GM21360 (cell line): ENCODE measurements at regions not wholly inside any gene's neighbourhood (a gene's known extent, or its start where the extent isn't known, plus 50 kb on each side); places are given as distances from the start of the nearest gene placed in this dataset.

Experiments
- ATAC-seq: cut with Tn5 transposase; IDR thresholded peaks from one replicate; pipeline ENCODE4 v1.9.1; 2021; ENCODE audit warnings: mild to moderate bottlenecking, moderate library complexity; ENCODE audit not compliant: unreplicated experiment

DNA sequence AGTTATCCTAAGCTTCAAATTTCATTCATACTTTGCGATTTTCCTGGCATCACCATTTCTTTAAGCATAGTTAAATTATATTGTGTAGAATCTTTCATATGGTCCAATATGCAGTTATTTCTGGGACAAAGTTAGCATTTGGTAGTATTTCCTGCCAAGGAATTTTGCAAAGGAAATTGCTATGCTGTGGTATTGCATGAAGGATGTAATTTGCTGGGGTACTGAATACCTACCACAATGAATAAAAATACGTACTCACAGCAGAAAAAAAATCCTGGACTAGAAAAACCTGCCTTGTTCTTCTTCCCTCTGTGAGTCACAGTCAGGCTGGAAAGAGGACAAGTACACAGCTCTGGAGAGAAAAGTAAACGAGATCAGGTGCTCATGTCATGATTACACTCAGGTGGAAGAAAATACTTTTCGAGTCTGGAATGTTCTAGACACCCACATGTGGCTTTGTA lies 241.2 kb downstream of the PTBP2 start:
- no peak for ATAC-seq

GRCh38 chr1:96964761-96965160 lies 243.2 kb downstream of the PTBP2 start:
- no peak for ATAC-seq

- peak; percentile 96 for ATAC-seq
These were observed 245.1 kb downstream of the PTBP2 start for GRCh38 chr1:96966536-96967138.

DNA sequence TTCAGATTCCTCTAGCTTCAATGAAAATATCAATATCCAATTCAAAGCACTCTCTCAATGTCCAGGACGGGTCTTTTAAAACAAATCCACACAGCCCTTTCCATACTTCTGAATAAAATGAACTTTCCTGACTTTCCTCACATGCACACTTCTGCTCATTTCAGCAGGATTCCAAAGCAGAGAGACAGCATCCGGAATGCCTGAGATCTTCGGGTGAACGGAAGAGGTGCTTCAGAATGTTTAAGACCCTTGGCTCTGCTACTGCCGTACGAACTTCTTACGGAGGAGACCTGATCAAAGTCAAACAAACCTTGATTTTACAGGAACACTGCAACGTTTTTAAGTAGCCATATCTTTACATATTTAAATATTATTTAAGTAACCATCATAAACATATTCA lies 245.7 kb downstream of the PTBP2 start:
- no peak for ATAC-seq

GRCh38 chr1:96968541-96968940 lies 247.0 kb downstream of the PTBP2 start:
- ATAC-seq = no peak

DNA sequence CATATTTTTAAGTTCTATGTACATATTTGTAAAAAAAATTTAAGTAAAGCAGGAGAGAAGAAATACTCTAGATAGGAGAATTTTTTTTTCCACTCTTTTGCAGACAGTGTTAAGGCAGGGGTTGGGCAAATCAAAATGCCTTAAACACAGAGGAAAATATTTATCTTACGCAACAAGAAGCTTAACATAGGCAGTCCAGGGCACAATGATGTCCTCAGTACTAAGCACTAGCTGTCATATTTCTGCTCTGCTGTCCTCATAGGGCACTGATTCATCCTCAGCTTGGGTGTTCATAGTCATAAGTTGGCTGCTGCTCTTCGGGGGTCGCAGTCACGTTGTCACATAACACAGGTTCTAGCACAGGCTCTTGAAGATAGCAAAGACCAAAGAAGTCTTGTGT lies 247.4 kb downstream of the PTBP2 start:
- no peak for ATAC-seq

DNA sequence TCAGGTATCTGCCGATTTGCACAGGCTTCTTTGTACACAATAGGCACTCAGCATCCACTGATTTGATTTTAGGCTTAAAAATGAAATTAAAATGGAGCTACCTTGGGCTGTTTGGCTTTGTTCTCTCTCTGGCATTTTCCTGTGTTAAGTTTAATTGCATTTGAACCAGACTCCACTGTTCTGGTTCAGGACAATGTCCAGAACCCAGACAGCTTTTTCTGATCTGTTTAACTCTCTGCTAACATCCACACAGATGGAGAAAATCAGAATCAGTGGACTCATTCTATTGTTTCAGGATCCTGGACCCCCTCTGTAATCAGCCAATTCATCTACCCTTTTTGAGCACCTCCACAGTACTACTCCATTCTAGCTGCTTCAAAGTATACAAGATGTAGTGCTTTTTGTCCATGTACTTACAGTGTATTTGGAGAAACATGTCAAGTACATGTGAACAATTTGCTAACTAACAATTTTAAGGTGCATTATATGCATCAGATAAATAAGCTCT lies 248.1 kb downstream of the PTBP2 start:
- ATAC-seq = no peak

- ATAC-seq = no peak
These were observed 249.9 kb downstream of the PTBP2 start for GRCh38 chr1:96971439-96971838.

GRCh38 chr1:96971849-96972602 lies 250.4 kb downstream of the PTBP2 start:
- no peak for ATAC-seq

DNA sequence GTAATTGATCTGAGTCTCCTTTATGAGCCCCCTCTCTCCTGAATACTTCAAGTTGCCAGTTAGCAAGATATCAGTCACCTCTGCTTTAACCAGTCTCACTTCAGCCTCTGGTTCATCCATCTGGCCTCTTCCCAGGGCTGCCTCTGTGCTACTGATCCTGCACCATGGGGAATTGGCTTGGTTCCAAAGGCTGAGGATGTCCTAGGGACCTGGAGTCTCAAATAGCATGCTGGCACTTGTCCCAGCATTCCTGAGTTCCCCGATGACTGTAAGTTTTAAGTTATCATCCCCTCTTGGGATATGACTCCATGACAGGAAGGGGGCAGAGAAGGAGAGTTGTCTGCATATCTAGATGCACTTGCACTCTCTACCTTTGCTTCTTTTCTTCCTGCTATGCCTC lies 252.0 kb downstream of the PTBP2 start:
- ATAC-seq = no peak

- no peak for ATAC-seq
These were observed 256.9 kb downstream of the PTBP2 start for GRCh38 chr1:96978444-96978843.

DNA sequence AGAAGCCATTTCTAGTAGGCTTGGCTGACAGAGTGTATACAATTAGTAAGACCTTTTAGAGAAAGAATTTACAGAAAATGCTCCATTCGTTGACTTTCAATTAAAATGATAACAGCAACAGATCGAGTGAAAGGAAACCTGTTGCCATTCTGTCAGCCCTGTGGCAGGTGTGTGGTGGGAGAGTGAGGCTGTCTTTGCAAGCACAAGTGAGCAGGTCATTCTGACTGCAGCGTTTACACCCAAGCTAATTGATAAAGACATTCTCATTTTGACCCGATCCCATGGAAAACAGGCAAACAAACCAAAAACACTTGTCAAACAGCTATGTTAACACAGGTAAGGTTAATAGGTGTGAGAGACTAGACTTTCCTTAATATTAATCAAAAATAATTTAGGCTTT lies 257.3 kb downstream of the PTBP2 start:
- ATAC-seq = no peak

DNA sequence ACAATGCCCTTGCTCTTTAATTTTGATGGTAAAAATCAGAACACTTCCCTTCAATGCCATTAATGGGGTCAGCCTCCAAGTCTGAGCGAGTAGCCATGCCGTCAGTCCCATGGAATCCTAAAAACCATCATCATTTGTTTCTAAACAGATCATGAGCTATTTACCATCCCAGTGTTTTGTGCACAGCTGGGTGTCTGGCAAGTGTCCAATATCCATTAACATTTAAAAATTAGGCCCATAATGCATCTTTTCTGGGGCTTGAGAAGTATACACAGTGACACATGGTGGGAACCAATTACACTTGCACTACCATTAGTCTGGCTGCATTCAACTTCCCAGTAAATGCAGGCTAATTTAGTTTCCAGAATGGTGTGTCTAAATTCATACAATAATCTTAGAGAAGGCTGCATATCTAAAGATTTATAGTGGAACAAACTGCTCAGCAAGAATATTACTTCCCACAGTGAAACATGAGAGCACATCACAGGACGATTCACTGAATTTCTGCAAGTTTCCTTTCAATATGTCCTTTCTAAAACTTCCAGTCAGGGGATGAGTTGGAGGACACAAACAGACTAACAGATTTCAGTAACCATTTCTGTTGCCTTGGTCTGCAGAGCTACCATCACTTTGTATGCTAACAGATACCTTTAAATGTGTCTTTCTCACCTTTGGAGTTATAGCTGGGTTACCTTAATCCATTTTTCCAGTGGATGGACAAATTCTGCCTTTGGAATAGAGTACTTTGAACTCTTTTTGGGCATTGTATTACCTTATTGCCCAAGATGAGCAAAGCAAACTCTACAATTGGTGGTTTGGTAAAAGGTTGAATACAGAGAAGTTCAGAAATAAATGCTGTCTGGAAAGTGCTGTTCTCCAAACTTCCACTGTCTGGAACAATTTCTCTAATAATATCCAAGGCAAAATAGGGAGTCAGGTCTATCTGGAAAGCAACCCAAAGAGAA lies 258.0 kb downstream of the PTBP2 start:
- ATAC-seq = no peak

GRCh38 chr1:96980448-96980847 lies 258.9 kb downstream of the PTBP2 start:
- no peak for ATAC-seq

DNA sequence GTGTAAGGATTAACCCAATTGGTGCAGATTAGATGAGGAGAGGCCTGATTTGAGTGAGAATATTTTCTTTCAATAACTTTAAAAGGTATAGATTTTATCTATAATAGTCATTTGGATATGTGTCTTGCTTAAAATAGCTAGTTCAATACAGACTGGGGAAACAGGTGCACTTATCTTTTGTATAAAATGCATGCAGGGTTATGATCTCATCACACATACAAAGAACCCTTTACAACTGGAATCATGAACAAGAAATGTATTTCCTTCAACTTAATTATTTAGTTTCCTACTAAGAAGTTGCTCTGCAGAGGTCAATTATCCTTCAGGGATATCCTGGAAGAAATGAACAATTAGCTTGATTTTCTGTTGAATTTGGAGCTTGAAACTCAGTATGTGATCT lies 259.6 kb downstream of the PTBP2 start:
- ATAC-seq = no peak

DNA sequence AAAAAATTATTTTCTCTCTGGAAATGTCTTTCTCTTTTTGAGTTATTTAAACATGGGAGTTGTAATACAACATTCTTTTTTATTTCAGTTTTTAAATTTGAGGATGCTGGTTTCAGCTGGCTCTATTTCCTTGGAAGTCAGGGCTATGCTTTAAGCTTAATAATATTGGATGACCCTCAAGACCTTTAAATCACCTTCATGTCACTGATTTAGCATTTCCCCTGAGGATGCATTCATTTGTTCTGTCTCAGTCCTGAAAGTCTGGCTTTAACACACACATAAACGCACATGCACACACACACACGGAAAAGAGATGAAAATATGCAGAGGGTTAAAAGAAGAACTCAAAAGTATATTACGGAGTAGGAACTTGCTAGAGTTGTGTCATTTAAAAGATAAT lies 260.5 kb downstream of the PTBP2 start:
- no peak for ATAC-seq

DNA sequence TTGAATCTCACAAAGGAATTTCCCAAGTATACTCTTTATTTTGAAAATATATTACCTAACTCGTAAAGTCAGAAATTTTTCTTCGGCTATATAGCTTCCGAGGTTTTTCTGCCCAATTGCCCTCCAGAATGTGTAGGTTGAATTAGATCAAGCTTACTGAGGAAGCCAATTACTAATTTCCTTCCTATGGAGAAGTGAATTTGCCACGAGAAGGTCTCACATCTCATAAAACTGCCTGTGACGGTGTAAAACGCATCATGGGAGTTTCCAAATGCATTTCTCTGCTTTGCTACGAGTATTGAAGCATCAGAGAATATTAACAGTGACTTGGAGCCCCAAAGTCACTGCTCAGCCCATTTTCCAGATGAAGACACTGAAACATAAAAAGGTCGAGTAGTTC lies 262.3 kb downstream of the PTBP2 start:
- no peak for ATAC-seq

DNA sequence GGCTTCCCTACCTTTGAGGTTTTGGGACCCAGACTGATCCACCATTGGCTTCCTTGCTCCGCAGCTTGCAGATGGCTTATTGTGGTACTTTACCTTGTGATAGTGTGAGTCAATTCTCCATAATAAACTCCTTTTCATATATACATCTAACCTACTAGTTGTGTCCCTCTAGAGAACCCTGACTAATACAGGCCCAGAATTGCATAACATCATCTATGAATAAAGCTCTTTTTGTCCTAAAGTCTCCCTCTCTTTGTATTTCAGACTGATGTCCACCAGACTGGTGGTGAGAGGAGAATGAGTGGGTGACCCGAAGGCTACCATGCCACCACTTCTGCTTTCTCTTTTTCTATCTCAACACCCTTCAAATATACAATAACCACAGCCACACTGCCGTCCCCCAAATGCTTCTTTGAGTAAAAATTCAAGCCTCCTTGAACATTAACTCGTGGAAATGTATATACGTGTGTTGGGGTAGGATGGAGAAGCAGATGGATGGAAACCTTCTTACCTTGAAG lies 265.7 kb downstream of the PTBP2 start:
- no peak for ATAC-seq

DNA sequence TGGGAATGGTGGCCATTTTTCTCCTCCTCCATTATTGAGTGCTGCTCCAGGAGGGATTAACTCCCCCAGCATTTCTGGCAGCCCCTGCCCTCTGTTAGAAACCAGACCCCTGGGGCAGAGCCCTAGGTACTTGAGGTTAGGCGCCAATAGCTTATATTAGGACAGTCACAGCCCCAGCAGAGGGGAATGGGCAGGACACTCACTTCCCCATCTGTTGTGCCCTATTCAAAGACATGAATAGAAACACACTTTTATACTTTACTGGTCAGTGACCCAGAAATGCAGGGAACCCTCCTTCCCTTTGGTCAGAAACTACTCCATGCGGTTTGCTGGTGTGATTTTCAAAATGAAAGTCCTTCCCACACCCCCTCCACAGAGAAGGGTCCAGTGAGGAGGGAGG lies 267.7 kb downstream of the PTBP2 start:
- ATAC-seq = no peak

GRCh38 chr1:96990136-96990535 lies 268.6 kb downstream of the PTBP2 start:
- no peak for ATAC-seq

GRCh38 chr1:96991261-96991660 lies 269.7 kb downstream of the PTBP2 start:
- no peak for ATAC-seq
